ENCODE measurements at regions not wholly inside any gene's neighbourhood (a gene's known extent, or its start where the extent isn't known, plus 50 kb on each side); places are given as distances from the start of the nearest gene placed in this dataset.
"Not testable (repeated sequence)": the region's sequence is repeated elsewhere in the genome, so short reads cannot be mapped to it uniquely, and the experiment has no call there.

DNA sequence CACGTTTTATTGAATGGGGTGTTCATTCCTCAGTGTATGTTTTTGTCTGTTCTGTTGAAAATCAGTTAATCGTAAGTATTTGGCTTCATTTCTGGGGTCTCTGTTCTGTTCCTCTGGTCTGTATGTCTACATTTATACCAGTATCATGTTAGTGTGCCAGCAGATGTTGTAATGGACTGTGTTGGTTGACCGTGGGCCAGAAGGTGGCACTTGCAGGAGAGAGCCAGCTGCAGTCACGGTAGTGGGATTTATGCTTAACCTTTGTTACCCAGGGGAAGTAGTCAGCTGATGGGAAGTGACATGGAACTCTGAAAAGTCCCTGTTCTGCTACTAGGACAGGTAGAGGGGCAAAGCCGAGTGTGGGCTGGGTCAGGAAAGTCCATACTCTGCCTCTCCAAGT, 238.3 kb upstream of the NPAP1 start:
- TF ChIP-seq, protein P1, sequence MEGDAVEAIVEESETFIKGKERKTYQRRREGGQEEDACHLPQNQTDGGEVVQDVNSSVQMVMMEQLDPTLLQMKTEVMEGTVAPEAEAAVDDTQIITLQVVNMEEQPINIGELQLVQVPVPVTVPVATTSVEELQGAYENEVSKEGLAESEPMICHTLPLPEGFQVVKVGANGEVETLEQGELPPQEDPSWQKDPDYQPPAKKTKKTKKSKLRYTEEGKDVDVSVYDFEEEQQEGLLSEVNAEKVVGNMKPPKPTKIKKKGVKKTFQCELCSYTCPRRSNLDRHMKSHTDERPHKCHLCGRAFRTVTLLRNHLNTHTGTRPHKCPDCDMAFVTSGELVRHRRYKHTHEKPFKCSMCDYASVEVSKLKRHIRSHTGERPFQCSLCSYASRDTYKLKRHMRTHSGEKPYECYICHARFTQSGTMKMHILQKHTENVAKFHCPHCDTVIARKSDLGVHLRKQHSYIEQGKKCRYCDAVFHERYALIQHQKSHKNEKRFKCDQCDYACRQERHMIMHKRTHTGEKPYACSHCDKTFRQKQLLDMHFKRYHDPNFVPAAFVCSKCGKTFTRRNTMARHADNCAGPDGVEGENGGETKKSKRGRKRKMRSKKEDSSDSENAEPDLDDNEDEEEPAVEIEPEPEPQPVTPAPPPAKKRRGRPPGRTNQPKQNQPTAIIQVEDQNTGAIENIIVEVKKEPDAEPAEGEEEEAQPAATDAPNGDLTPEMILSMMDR (IDR thresholded peaks at IDR 0.05): not testable (repeated sequence)
- TF ChIP-seq POLR2A (IDR thresholded peaks at IDR 0.05): not testable (repeated sequence)

All from body of pancreas (tissue), 4 donors.